RWPE2 (cell line): ENCODE measurements at regions not wholly inside any gene's neighbourhood (a gene's known extent, or its start where the extent isn't known, plus 50 kb on each side); places are given as distances from the start of the nearest gene placed in this dataset.

Experiments
- ATAC-seq: fragments of 200-7000 bp; cut with Tn5 transposase; 3 replicates; pipeline ENCODE4 v1.9.1; 2021; ENCODE audit warnings: low read depth
- DNase-seq: peaks from one replicate; pipeline ENCODE4 v3.0.0-alpha.2; 2020; ENCODE audit warnings: low spot score
- H3K27ac ChIP-seq: fragments of 450-650 bp; 2 replicates; pipeline ENCODE4 v1.5.1; 2017; ENCODE audit warnings: mild to moderate bottlenecking; ENCODE audit not compliant: poor library complexity, severe bottlenecking
- H3K27me3 ChIP-seq: fragments of 250-450 bp; sonication (Bioruptor Pico); 2 replicates; pipeline ENCODE4 v1.5.1; 2021; ENCODE audit warnings: mild to moderate bottlenecking, moderate library complexity; ENCODE audit not compliant: insufficient read depth, poor library complexity, severe bottlenecking
- H3K36me3 ChIP-seq: fragments of 250-450 bp; sonication (Bioruptor Pico); 2 replicates; pipeline ENCODE4 v1.5.1; 2020; ENCODE audit warnings: low read depth, mild to moderate bottlenecking, moderate library complexity
- H3K4me1 ChIP-seq: fragments of 250-450 bp; sonication (Bioruptor Pico); 2 replicates; pipeline ENCODE4 v1.5.1; 2021; ENCODE audit warnings: mild to moderate bottlenecking, moderate library complexity; ENCODE audit not compliant: insufficient read depth, poor library complexity, severe bottlenecking
- H3K4me3 ChIP-seq: fragments of 250-450 bp; sonication (Bioruptor Pico); 2 replicates; pipeline ENCODE4 v1.5.1; 2021; ENCODE audit warnings: mild to moderate bottlenecking, moderate library complexity; ENCODE audit not compliant: severe bottlenecking
- H3K9me3 ChIP-seq: fragments of 250-450 bp; sonication (Bioruptor Pico); 2 replicates; pipeline ENCODE4 v1.5.1; 2021; ENCODE audit warnings: mild to moderate bottlenecking, moderate library complexity; ENCODE audit not compliant: severe bottlenecking
- CTCF ChIP-seq: fragments of 450-650 bp; IDR thresholded peaks from one replicate; pipeline ENCODE4 v1.5.1; 2017; ENCODE audit warnings: mild to moderate bottlenecking, moderate library complexity; ENCODE audit not compliant: poor library complexity, severe bottlenecking

DNA sequence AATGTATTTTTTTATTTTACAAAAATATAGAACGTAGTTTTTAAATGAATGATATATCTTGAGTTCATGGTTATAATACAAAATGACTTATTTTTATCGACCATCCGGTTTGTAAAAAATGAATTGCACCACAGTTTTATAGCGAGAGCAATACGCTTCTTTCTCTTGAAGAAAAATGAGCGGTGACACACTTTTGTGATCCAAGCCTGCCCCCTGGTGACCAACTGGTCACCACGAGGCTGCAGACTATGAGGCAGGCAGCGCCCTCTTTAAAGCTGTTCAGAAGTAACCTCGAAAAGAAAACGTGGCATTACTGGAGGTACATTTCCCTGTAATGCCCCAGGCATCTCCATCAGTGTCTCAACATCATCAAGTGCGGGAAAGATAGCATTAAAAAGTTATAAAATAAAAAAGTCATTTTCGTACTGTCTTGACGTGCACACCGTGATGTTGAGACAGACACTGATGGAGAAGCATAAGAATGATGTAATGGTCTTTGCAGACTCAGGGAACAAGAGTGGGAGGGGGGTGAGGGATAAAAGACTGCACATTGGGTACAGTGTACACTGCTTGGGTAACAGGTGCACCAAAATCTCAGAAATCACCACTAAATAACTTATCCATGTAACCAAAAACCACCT, 734.2 kb upstream of the ADAMTS5 start:
- TF ChIP-seq CTCF, result peak; percentile 90
- Histone ChIP-seq H3K36me3 (no peaks in the 10 kb centered on the region), H3K27ac (no peak overlapping the region), H3K27me3 (no peaks in the 10 kb centered on the region), H3K9me3 (no peaks in the 10 kb centered on the region), H3K4me1 (peaks cover 6% of the 10 kb centered on the region), H3K4me3 (no peak overlapping the region)
- peak; percentile 82 for ATAC-seq
- peak; percentile 58 for DNase-seq

DNA sequence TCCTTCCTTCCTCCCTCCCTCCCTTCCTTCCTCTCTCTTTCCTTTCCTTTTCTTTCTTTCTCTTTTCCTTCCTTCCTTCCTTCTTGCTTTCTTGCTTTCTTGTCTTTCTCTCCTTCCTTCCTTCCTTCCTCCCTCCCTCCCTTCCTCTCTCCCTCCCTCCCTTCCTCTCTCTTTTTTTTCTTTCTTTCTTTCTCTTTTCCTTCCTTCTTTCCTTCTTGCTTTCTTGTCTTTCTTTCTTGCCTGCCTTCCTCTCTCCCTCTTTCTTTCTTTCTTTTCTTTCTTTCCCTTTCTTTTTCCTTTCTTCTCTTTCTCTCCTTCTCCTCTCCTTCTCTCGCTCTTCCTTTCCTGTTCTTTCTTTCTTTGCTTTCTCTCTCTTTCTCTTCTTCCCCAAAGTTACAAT, 728.4 kb upstream of the ADAMTS5 start:
- ATAC-seq, result no peak
- H3K9me3 ChIP-seq, result no peaks in the 10 kb centered on the region
- no peak for DNase-seq
- no peaks in the 10 kb centered on the region for H3K36me3 ChIP-seq
- peaks cover 15% of the 10 kb centered on the region for H3K4me1 ChIP-seq
- H3K4me3 ChIP-seq, result no peak overlapping the region
- no peak overlapping the region for H3K27ac ChIP-seq
- no peaks in the 10 kb centered on the region for H3K27me3 ChIP-seq
- TF ChIP-seq CTCF, result no peak

DNA sequence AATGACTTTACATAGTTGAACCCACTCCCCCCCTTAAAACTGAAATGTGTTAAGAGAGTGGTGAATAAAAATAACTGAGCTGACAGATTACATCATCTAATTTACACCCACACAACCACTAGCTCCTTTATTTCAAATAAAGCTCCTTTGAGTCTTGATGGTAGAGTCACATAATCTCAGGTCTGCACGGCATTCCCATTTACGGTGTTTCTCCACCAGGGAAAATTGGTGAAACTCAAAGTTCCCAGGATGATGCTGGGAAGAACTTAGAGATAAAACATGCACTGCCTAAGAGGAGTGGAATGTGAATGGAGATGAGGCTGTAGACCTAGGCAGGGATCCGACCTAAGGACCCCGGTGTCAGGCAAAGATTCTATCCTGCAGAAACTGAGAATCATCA, 727.8 kb upstream of the ADAMTS5 start:
- TF ChIP-seq CTCF, result no peak
- ATAC-seq (no peak), DNase-seq (no peak)
- Histone ChIP-seq H3K27me3 (no peaks in the 10 kb centered on the region), H3K36me3 (no peaks in the 10 kb centered on the region), H3K9me3 (no peaks in the 10 kb centered on the region), H3K27ac (no peak overlapping the region), H3K4me3 (no peak overlapping the region), H3K4me1 (peaks cover 15% of the 10 kb centered on the region)

DNA sequence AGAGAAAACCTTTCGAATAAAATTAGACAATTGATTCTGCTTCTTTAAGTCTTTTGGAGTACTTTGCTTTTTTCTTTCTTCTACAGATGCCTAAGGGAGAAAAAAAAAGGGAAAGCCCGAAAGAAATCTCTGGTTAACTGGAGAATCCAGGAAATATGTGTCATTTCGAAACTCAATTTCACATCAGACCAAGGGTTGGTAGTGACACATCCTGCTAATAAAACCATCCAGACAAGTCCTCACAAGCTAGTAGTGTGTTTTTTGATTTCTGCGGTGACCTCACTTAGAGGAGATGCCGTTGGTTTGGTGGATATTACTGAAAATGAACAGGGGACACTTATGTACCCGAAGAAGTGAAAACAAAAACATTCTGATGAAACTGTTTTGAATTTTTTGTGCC, 726.5 kb upstream of the ADAMTS5 start:
- ATAC-seq (peak; percentile 98), DNase-seq (no peak)
- Histone ChIP-seq H3K27me3 (no peaks in the 10 kb centered on the region), H3K27ac (peak overlapping the region; percentile 59), H3K4me3 (no peak overlapping the region), H3K9me3 (no peaks in the 10 kb centered on the region), H3K4me1 (peaks cover 15% of the 10 kb centered on the region), H3K36me3 (no peaks in the 10 kb centered on the region)
- no peak for TF ChIP-seq CTCF

GRCh38 chr21:27691516-27691915, 724.6 kb upstream of the ADAMTS5 start:
- H3K36me3 ChIP-seq, result no peaks in the 10 kb centered on the region
- no peak for ATAC-seq
- H3K4me3 ChIP-seq, result no peak overlapping the region
- no peaks in the 10 kb centered on the region for H3K27me3 ChIP-seq
- DNase-seq, result no peak
- TF ChIP-seq CTCF, result no peak
- peaks cover 15% of the 10 kb centered on the region for H3K4me1 ChIP-seq
- H3K27ac ChIP-seq, result no peak overlapping the region
- H3K9me3 ChIP-seq, result no peaks in the 10 kb centered on the region
